ENCODE measurements at regions not wholly inside any gene's neighbourhood (a gene's known extent, or its start where the extent isn't known, plus 50 kb on each side); places are given as distances from the start of the nearest gene placed in this dataset.
"Not testable (repeated sequence)": the region's sequence is repeated elsewhere in the genome, so short reads cannot be mapped to it uniquely, and the experiment has no call there.

GRCh38 chr2:234378958-234379357 is 117.9 kb downstream of the ARL4C start:
- TF ChIP-seq EZH2 (IDR thresholded peaks at IDR 0.05; ENCODE audit: borderline replicate concordance, low read length); CTCF (IDR thresholded peaks at IDR 0.05; ENCODE audit: low read length): not testable (repeated sequence)
